ENCODE measurements at regions not wholly inside any gene's neighbourhood (a gene's known extent, or its start where the extent isn't known, plus 50 kb on each side); places are given as distances from the start of the nearest gene placed in this dataset.

GRCh38 chr14:71585361-71585760, 346.9 kb upstream of the RGS6 start:
- H3K9me3 ChIP-seq (replicated peaks; ENCODE audit: control insufficient read depth, insufficient read depth, low read depth, low read length): no peaks in the 10 kb centered on the region
- H2AFZ ChIP-seq (ENCODE audit: low read depth, low read length): no peak overlapping the region
- TF ChIP-seq EGR1 (conservative IDR thresholded peaks at IDR 0.05) (no peak), TAF7 (tag; IDR thresholded peaks at IDR 0.05) (no peak), TAF15 (IDR thresholded peaks at IDR 0.05; ENCODE audit: low read depth, low read length) (no peak), FOXJ3 (CRISPR knock-in tag; IDR thresholded peaks at IDR 0.05) (no peak)
- no peak overlapping the region for H3K9ac ChIP-seq (ENCODE audit: insufficient read depth in 1 of 2, low read depth in 2 of 2, low read length in 2 of 2)
- FAIRE-seq (no peak), ATAC-seq (no peak), DNase-seq (ENCODE audit: extremely low read depth in 1 of 4, low spot score in 3 of 4) (no peak)
- no TSS peak for BruUV-seq (replicated peaks)
- no peaks in the 10 kb centered on the region for H3K9me1 ChIP-seq (ENCODE audit: control insufficient read depth, insufficient read depth, low read length)
- H3K4me2 ChIP-seq (ENCODE audit: insufficient read depth, low read length): no peak overlapping the region
- intact Hi-C loops (cut with micrococcal nuclease): no loop called here
- H3K79me2 ChIP-seq (ENCODE audit: control insufficient read depth, insufficient read depth, low read length): no peaks in the 10 kb centered on the region
- H4K20me1 ChIP-seq (replicated peaks; ENCODE audit: control insufficient read depth, insufficient read depth, low read length): no peaks in the 10 kb centered on the region
- ChIA-PET POLR2A (no interaction called here), CTCF (ENCODE audit: low intra/inter-chr PET ratio) (no interaction called here)
- no peak overlapping the region for H3K27ac ChIP-seq (ENCODE audit: extremely low read depth, low read depth, low read length)
- H3K4me3 ChIP-seq: no peak overlapping the region
- H3K4me1 ChIP-seq (replicated peaks in 1 of 2; ENCODE audit: control insufficient read depth in 2 of 2, insufficient read depth in 2 of 2, low read length in 2 of 2): no peaks in the 10 kb centered on the region
- no peaks in the 10 kb centered on the region for H3K36me3 ChIP-seq (ENCODE audit: control insufficient read depth, insufficient read depth, low read length)
- in situ Hi-C loops (cut with MboI): no loop called here
- H3K27me3 ChIP-seq (ENCODE audit: control insufficient read depth in 2 of 2, insufficient read depth in 2 of 2, low read length in 2 of 2): no peaks in the 10 kb centered on the region

GRCh38 chr14:71586131-71586897, 345.9 kb upstream of the RGS6 start:
- FAIRE-seq: no peak
- Histone ChIP-seq H4K20me1 (replicated peaks; ENCODE audit: control insufficient read depth, insufficient read depth, low read length) (no peaks in the 10 kb centered on the region), H3K27ac (ENCODE audit: extremely low read depth, low read depth, low read length) (no peak overlapping the region), H3K9me3 (replicated peaks; ENCODE audit: control insufficient read depth, insufficient read depth, low read depth, low read length) (no peaks in the 10 kb centered on the region), H2AFZ (ENCODE audit: low read depth, low read length) (no peak overlapping the region), H3K79me2 (ENCODE audit: control insufficient read depth, insufficient read depth, low read length) (no peaks in the 10 kb centered on the region), H3K4me2 (ENCODE audit: insufficient read depth, low read length) (no peak overlapping the region), H3K27me3 (ENCODE audit: control insufficient read depth in 2 of 2, insufficient read depth in 2 of 2, low read length in 2 of 2) (no peaks in the 10 kb centered on the region), H3K4me3 (no peak overlapping the region), H3K9me1 (ENCODE audit: control insufficient read depth, insufficient read depth, low read length) (no peaks in the 10 kb centered on the region), H3K9ac (ENCODE audit: insufficient read depth in 1 of 2, low read depth in 2 of 2, low read length in 2 of 2) (no peak overlapping the region), H3K4me1 (replicated peaks in 1 of 2; ENCODE audit: control insufficient read depth in 2 of 2, insufficient read depth in 2 of 2, low read length in 2 of 2) (no peaks in the 10 kb centered on the region), H3K36me3 (ENCODE audit: control insufficient read depth, insufficient read depth, low read length) (no peaks in the 10 kb centered on the region)
- no TSS peak for BruUV-seq (replicated peaks)
- no peak for DNase-seq (ENCODE audit: extremely low read depth in 1 of 4, low spot score in 3 of 4)
- ATAC-seq: no peak
- intact Hi-C loops (cut with micrococcal nuclease): no loop called here
- TF ChIP-seq CBX2 (IDR thresholded peaks at IDR 0.05; ENCODE audit: insufficient read depth, low read length, poor library complexity, severe bottlenecking): no peak
- no peak for TF ChIP-seq AFF1 (IDR thresholded peaks at IDR 0.05; ENCODE audit: low read depth in 1 of 2, partially characterized antibody in 2 of 2)
- TF ChIP-seq NFE2 (IDR thresholded peaks at IDR 0.05; ENCODE audit: low read depth): no peak
- TF ChIP-seq L3MBTL2 (IDR thresholded peaks at IDR 0.05): no peak
- in situ Hi-C loops (cut with MboI): no loop called here
- ChIA-PET CTCF (ENCODE audit: low intra/inter-chr PET ratio) (no interaction called here), POLR2A (no interaction called here)
- 74% methylated on average over 7 of the region's 14 CpGs for WGBS (ENCODE audit: insufficient coverage, low coverage, missing lambda C conversion rate)

Data from K562 (cell line).